ENCODE measurements at regions not wholly inside any gene's neighbourhood (a gene's known extent, or its start where the extent isn't known, plus 50 kb on each side); places are given as distances from the start of the nearest gene placed in this dataset.

- Histone ChIP-seq H3K27me3 (ENCODE audit: low read depth) (no peaks in the 10 kb centered on the region), H3K9me3 (no peaks in the 10 kb centered on the region), H3K4me3 (no peak overlapping the region), H3K36me3 (no peaks in the 10 kb centered on the region), H3K4me1 (no peaks in the 10 kb centered on the region), H3K27ac (no peak overlapping the region)
- intact Hi-C loops (cut with DNase I): no loop called here
- ATAC-seq (no peak), DNase-seq (no peak)
- no peak for TF ChIP-seq CTCF (IDR thresholded peaks at IDR 0.05)
Measured at GRCh38 chr2:18649502-18650135, 60.2 kb upstream of the NT5C1B start.

GRCh38 chr2:18648161-18648560, 58.8 kb upstream of the NT5C1B start:
- TF ChIP-seq CTCF (IDR thresholded peaks at IDR 0.05): no peak
- DNase-seq: no peak
- H3K27ac ChIP-seq: no peak overlapping the region
- no peak overlapping the region for H3K4me3 ChIP-seq
- H3K9me3 ChIP-seq: no peaks in the 10 kb centered on the region
- ATAC-seq: no peak
- intact Hi-C loops (cut with DNase I): no loop called here
- H3K36me3 ChIP-seq: no peaks in the 10 kb centered on the region
- H3K4me1 ChIP-seq: no peaks in the 10 kb centered on the region
- no peaks in the 10 kb centered on the region for H3K27me3 ChIP-seq (ENCODE audit: low read depth)

GRCh38 chr2:18647731-18648130, 58.4 kb upstream of the NT5C1B start:
- ATAC-seq (no peak), DNase-seq (no peak)
- Histone ChIP-seq H3K27ac (no peak overlapping the region), H3K4me1 (no peaks in the 10 kb centered on the region), H3K9me3 (no peaks in the 10 kb centered on the region), H3K4me3 (no peak overlapping the region), H3K27me3 (ENCODE audit: low read depth) (no peaks in the 10 kb centered on the region), H3K36me3 (no peaks in the 10 kb centered on the region)
- intact Hi-C loops (cut with DNase I): no loop called here
- TF ChIP-seq CTCF (IDR thresholded peaks at IDR 0.05): no peak

GRCh38 chr2:18645315-18645714, 55.9 kb upstream of the NT5C1B start:
- intact Hi-C loops (cut with DNase I): no loop called here
- Histone ChIP-seq H3K4me1 (no peaks in the 10 kb centered on the region), H3K9me3 (no peaks in the 10 kb centered on the region), H3K4me3 (no peak overlapping the region), H3K27me3 (ENCODE audit: low read depth) (no peaks in the 10 kb centered on the region), H3K36me3 (no peaks in the 10 kb centered on the region), H3K27ac (no peak overlapping the region)
- TF ChIP-seq CTCF (IDR thresholded peaks at IDR 0.05): no peak
- DNase-seq (no peak), ATAC-seq (no peak)

GRCh38 chr2:18644115-18644462, 54.7 kb upstream of the NT5C1B start:
- no peak for ATAC-seq

More at GRCh38 chr2:18644115-18644462, 54.7 kb upstream of the NT5C1B start:
- intact Hi-C loops (cut with DNase I): no loop called here
- Histone ChIP-seq H3K27me3 (ENCODE audit: low read depth) (no peaks in the 10 kb centered on the region), H3K27ac (no peak overlapping the region), H3K4me1 (no peaks in the 10 kb centered on the region), H3K4me3 (no peak overlapping the region), H3K9me3 (no peaks in the 10 kb centered on the region), H3K36me3 (no peaks in the 10 kb centered on the region)
- TF ChIP-seq CTCF (IDR thresholded peaks at IDR 0.05): no peak
- no peak for DNase-seq

Data from lower lobe of right lung (tissue), 2 donors.